Adrenal gland (tissue), 5 donors: ENCODE measurements at regions not wholly inside any gene's neighbourhood (a gene's known extent, or its start where the extent isn't known, plus 50 kb on each side); places are given as distances from the start of the nearest gene placed in this dataset.

Experiments used
- POLR2A ChIP-seq, 2 donors: fragments of 450-650 bp; IDR thresholded peaks; one replicate each; pipeline ENCODE4 v1.6.1; 2017; ENCODE audit warnings: antibody characterized with exemption in 2 of 2, mild to moderate bottlenecking in 2 of 2, moderate library complexity in 1 of 2
- TF ChIP-seq, protein P1 (sequence below), 6 experiments: fragments of 450-650 bp in 4 of 6; fragments of 200-600 bp in 2 of 6; sonication (generic) in 1 of 6; IDR thresholded peaks; 1 replicate in 5 of 6; 2 replicates in 1 of 6; pipeline versions ENCODE4 v1.5.1 to v1.8.0; 2016 to 2021; ENCODE audit warnings: antibody characterized with exemption in 6 of 6, mild to moderate bottlenecking in 2 of 6, moderate library complexity in 1 of 6
- donor health status: DM: no; HTN: no; CAD: no.

DNA sequence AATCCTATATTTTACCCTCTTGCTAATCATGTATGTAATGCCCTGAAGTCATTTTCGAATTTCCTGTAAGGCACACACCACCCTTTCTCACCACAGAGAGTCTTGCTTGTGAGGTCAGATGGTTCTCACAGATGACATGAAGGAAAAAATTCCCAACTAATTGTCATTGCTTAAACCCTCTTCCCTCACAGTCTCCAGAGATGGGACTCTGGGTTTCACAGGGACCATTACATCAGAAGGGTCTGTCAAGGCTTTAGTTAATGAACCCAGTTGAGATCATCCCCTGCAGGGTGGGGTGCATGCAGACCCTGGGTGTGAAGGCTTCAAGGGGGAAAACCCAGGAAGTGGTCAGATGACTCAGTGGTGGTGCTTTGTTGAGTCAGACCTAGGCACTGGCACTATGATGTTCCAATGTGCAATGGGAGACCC is 229.6 kb downstream of the BCAT1 start:
- no peak for TF ChIP-seq POLR2A (IDR thresholded peaks at IDR 0.05)
- TF ChIP-seq, protein P1, sequence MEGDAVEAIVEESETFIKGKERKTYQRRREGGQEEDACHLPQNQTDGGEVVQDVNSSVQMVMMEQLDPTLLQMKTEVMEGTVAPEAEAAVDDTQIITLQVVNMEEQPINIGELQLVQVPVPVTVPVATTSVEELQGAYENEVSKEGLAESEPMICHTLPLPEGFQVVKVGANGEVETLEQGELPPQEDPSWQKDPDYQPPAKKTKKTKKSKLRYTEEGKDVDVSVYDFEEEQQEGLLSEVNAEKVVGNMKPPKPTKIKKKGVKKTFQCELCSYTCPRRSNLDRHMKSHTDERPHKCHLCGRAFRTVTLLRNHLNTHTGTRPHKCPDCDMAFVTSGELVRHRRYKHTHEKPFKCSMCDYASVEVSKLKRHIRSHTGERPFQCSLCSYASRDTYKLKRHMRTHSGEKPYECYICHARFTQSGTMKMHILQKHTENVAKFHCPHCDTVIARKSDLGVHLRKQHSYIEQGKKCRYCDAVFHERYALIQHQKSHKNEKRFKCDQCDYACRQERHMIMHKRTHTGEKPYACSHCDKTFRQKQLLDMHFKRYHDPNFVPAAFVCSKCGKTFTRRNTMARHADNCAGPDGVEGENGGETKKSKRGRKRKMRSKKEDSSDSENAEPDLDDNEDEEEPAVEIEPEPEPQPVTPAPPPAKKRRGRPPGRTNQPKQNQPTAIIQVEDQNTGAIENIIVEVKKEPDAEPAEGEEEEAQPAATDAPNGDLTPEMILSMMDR (IDR thresholded peaks at IDR 0.05): no peak
